GM21447 (cell line): ENCODE measurements at regions not wholly inside any gene's neighbourhood (a gene's known extent, or its start where the extent isn't known, plus 50 kb on each side); places are given as distances from the start of the nearest gene placed in this dataset.

Experiments used
- ATAC-seq: cut with Tn5 transposase; IDR thresholded peaks from one replicate; pipeline ENCODE4 v1.9.1; 2021; ENCODE audit not compliant: unreplicated experiment

DNA sequence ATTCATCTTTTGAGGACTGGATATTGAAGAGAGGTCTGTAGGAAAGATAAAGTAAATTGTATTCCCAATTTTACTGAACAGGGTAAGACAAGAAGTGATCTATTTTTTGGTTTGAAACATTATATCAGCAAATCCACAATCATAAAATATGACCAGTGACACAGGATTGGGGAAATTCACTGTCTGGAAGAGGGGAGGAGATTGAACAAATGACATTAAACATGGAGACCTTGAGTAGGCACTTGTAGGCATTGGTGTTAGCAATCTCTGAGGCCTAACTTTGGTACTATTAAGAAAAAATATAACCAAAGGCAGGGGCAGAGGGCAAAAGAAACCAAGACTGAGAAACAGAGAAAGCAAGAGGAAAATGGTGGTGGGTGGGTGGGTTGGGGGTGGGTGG, 132.6 kb upstream of the TMEM161B start:
- ATAC-seq = no peak

- no peak for ATAC-seq
These were observed 130.9 kb upstream of the TMEM161B start for GRCh38 chr5:88399561-88399960.

DNA sequence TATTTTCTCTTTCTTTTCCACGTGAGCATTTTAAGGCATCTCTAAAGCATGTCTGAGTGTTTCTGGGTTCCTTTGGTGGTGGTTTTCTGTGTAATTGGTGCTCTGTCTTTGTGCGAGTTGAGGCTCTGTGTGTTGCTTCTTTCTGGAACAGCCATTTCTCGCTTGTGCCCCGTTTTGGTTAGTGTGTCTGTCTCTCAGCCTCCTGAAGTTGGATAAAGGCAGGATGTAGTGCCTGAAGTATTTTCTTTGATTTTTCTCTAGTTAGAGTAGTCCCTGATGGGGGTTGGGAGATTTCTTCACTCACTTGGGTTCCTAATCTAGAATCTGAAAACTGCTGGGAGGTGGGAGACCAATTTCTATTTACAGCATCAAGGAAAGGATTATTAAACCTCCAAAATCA, 129.7 kb upstream of the TMEM161B start:
- ATAC-seq = no peak

- no peak for ATAC-seq
These were observed 128.2 kb upstream of the TMEM161B start for GRCh38 chr5:88396751-88397281.

DNA sequence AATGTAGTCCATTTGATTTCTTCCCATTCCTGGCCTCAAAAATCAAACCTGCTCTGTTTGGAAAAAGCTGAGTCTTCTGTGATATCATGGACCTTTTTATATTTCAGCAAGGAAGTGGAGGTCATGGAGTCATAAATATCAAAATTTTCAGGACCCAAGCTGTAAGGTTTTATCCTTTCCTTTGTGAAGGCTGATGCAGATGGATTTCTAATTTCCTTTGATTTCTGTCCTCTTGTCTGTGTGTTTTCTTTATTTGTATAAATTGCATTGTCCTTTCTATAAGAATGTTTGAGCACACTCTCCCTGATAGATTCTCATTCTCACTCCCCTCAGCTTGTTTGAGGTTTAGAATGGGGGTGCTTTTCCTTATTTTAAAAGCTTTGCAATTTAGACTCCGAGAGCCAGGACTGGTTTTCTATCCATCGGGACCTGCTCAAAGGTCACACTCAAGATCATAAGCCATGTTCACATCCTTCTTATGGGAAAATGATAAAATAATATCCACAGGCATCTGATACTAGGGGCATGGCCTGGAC, 127.4 kb upstream of the TMEM161B start:
- ATAC-seq = no peak

- ATAC-seq = no peak
These were observed 126.6 kb upstream of the TMEM161B start for GRCh38 chr5:88395264-88395663.

- no peak for ATAC-seq
These were observed 126.0 kb upstream of the TMEM161B start for GRCh38 chr5:88394536-88395175.

DNA sequence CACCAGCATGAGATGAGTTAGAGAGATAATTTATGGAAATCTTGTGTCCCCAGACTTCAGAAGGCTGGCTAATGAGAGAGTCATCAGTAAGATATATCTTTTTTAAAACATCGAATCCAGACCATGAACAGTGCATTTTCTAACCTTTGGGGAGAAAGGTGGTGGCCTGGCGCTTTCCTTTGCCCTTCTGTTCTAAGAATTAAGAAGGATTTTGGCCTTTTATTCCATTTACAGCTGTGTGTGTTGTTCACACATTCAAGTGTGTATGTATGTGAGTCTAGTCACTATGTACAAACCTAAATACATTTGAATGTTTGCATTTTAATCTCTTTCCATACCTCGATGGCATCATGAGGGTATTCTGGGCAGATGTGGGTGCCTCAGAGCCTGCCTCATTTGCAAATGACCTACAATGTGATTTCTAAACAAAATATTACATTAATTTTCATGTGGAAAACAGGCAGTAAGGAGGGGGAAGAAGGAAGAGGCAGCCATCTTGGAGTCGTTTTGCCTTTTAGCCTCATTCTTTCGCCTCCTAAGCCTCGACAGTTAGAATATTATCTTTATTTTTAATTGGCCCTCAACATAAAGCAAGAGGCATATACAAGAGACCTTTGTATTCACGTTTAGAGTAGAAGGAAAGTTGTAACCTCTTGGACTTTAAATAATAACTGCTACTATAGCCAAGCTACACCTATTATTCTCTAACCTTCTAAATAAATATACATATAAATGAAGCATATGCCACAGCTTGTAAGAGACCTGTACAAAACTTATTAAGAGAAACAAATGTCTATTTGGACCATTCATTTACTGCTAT, 125.3 kb upstream of the TMEM161B start:
- ATAC-seq = no peak

- ATAC-seq = no peak
These were observed 124.4 kb upstream of the TMEM161B start for GRCh38 chr5:88393042-88393441.

GRCh38 chr5:88391991-88392390, 123.3 kb upstream of the TMEM161B start:
- no peak for ATAC-seq

DNA sequence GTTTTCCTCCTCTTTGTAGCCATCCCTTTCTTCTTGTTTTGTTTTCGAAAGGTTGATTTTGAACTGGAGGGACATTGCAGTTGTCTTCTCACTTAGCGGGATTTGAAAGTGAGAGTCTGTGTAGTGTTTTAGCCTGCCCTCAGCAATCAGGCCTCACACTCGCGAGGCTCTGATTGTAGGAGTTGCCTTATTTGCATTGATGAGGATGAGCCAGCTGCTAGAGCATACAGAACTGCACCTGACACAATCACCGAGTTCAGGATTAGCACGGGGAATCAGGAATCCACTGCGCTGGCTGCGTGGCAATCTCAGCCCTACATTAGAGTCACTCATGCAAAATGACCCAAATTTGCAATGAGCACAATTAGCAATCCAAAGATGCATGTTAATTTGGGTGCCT, 122.5 kb upstream of the TMEM161B start:
- ATAC-seq = no peak

DNA sequence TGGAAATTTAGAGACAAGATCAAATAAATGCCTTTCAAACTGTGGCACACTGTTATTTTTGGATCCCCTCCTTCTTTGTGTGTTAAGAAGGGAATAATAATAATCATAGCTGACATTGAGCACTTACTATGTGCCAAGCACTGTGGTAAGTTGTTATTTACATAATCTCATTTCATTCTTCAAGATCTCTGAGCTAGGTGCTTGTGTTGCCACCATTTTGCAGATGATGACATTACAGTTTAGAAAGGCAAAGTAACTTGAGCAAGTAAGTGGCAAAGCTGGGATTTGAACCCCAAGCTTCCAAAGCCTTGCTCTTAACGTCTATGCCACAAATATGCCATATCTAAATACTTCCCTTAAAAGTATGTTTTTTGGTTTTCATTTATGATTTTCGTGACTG, 121.8 kb upstream of the TMEM161B start:
- no peak for ATAC-seq

- no peak for ATAC-seq
These were observed 121.4 kb upstream of the TMEM161B start for GRCh38 chr5:88390096-88390441.

DNA sequence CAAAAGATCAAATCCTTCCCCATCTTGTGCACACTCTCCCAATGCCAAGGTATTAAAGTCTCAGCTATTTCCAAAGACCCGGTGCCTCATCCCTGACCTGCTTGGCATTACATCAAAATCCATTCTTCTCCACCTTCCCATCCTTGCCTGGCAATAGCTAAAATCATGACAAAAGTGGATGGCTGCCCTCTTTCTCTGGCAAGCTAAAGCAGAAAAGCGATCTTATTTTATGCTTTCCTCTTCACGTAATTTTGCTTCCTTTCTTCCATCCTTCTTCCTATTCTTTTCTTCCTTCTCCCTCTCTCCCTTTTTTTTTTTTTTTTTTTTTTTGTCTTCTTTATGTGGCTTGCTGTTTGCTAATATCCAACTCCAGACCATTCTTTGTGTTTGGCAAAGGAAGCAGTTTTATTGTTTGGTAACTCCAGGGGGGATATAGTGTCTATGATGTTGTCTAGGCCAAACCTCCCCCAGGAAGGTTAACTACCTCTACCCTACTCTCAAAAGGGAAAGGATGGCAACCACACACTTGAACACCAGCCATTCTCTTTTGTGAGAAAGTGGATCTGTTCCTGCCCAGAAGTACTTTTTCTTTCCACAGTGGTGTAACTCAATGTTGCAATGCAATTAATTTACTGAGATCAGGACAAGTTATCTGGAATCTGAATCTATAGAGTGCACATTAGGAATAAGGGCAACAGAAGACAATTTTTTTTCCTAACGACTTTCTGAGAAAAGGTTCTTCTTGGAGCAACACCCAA, 120.9 kb upstream of the TMEM161B start:
- no peak for ATAC-seq

DNA sequence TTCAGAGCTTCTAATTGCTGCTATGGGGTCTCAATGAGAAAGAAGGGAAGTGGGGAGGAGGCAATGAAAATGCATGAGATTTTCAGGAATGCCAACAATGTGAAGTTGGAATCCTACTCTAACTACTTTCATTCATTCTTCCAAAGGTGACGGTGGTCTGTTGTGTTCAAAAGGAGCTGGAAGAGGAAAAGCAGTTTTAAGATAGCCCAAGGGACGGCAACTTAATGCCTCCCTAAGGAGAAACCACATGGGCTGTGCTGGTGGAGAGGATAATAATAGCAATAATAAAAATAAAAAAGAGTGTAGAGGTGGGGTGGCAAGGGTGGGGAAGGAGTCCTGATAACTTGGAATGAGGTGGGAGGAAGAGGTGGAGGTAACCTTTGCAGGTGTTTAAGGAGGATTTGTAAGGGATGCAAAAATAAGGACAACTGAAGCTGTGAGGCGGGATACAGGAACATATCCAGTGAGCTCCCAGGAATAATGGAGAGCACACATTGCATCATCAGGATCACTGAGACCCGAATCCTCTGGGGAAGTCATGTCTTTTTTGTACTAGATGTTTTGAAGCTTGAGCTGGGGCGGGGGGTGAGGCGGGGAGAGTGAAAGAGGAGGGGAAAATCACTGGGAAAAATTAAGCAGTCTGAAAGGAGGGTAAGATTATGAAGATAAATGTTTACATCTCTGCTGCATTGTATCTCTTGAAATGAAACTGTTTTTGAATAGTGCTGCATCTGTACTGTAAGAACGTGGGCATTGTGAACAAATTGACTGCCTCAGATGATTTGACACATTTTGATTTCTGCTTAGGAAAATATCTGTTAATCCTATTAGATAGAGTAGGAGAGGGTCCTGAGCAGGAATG, 120.1 kb upstream of the TMEM161B start:
- no peak for ATAC-seq

GRCh38 chr5:88384886-88385285, 116.2 kb upstream of the TMEM161B start:
- ATAC-seq = no peak

DNA sequence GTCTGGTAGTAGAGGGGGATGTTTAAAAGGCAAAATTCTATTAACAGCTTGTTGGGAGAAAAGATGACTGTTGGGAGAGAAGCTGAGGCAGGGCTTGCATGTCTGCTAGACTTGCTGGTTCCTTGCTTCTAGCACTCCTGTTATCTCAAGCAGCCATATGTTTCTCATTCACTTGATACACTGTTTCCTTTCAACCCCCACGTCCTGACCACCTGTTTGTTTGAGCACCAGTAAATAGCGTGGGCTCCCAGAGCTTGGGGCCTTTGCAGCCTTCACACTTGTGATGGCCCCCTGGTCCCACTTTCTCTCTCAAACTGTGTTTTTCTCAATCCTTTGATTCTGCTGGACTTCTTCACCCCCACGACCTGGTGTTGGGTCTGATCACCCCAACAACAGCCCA, 111.7 kb upstream of the TMEM161B start:
- ATAC-seq = no peak

- ATAC-seq = no peak
These were observed 109.3 kb upstream of the TMEM161B start for GRCh38 chr5:88377705-88378656.

DNA sequence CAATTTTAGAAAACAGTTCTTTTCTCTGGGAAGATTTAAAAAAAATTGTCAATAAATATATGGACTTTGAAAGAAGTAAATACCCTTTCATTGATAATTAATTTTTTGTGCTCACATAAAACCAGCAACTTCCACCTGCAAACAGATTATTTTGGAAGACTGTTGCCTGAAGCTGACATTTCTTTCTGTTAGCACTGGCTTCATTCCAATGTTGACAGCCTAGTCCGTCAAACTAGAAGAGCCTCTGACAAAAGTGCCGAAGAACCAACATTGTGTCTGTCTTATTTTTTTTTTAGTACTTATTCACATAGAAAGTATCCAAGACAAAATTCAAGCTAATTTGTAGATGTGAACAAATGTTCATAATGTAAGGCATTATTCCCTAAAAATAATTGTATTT, 108.6 kb upstream of the TMEM161B start:
- no peak for ATAC-seq
